H9 (cell line): ENCODE measurements at regions not wholly inside any gene's neighbourhood (a gene's known extent, or its start where the extent isn't known, plus 50 kb on each side); places are given as distances from the start of the nearest gene placed in this dataset.

Source experiments
- DNase-seq: peaks from one replicate; pipeline ENCODE4 v3.0.0-alpha.2; 2017
- H2AFZ ChIP-seq: one replicate; pipeline ENCODE4 v1.6.1; 2013; ENCODE audit warnings: mild to moderate bottlenecking, low read length, control low read depth, moderate library complexity
- H2AK5ac ChIP-seq: 2 replicates; pipeline ENCODE4 v1.6.1; 2013; ENCODE audit warnings: low read length, control low read depth, mixed read lengths; ENCODE audit not compliant: insufficient read length
- H2BK120ac ChIP-seq: one replicate; pipeline ENCODE4 v1.6.1; 2013; ENCODE audit warnings: low read depth, mild to moderate bottlenecking, low read length, control low read depth, inconsistent platforms; ENCODE audit not compliant: poor library complexity, severe bottlenecking
- H2BK12ac ChIP-seq: 2 replicates; pipeline ENCODE4 v1.6.1; 2013; ENCODE audit warnings: low read length, control low read depth, mixed read lengths, low read depth; ENCODE audit not compliant: insufficient read length
- H2BK15ac ChIP-seq: 2 replicates; pipeline ENCODE4 v1.6.1; 2013; ENCODE audit warnings: low read depth, low read length, control low read depth
- H2BK20ac ChIP-seq: one replicate; pipeline ENCODE4 v1.6.1; 2013; ENCODE audit warnings: low read depth, mild to moderate bottlenecking, low read length, control low read depth, inconsistent platforms; ENCODE audit not compliant: poor library complexity, severe bottlenecking
- H2BK5ac ChIP-seq: 2 replicates; pipeline ENCODE4 v1.6.1; 2013; ENCODE audit warnings: low read length, control low read depth, mixed read lengths; ENCODE audit not compliant: insufficient read length
- H3K14ac ChIP-seq: 2 replicates; pipeline ENCODE4 v1.6.1; 2013; ENCODE audit warnings: low read length, control low read depth; ENCODE audit not compliant: insufficient read depth
- H3K18ac ChIP-seq: 2 replicates; pipeline ENCODE4 v1.6.1; 2013; ENCODE audit warnings: low read depth, mild to moderate bottlenecking, mixed read lengths, low read length, control low read depth; ENCODE audit not compliant: insufficient read length
- H3K23ac ChIP-seq: 2 replicates; pipeline ENCODE4 v1.6.1; 2013; ENCODE audit warnings: low read length, control low read depth, mixed read lengths, low read depth; ENCODE audit not compliant: insufficient read length
- H3K23me2 ChIP-seq: 2 replicates; pipeline ENCODE4 v1.6.1; 2013; ENCODE audit warnings: low read depth, mild to moderate bottlenecking, mixed read lengths, low read length, control low read depth; ENCODE audit not compliant: insufficient read length, poor library complexity, severe bottlenecking
- H3K27ac ChIP-seq: 2 replicates; pipeline ENCODE4 v1.5.1; 2013; ENCODE audit warnings: low read length, control low read depth, mixed read lengths, low read depth; ENCODE audit not compliant: insufficient read length
- H3K27me3 ChIP-seq: 2 replicates; pipeline ENCODE4 v1.6.1; 2013; ENCODE audit warnings: low read length, control low read depth, inconsistent platforms; ENCODE audit not compliant: insufficient read depth
- H3K4ac ChIP-seq: 2 replicates; pipeline ENCODE4 v1.6.1; 2013; ENCODE audit warnings: low read depth, mild to moderate bottlenecking, control low read depth, inconsistent platforms, low read length, moderate library complexity
- H3K4me1 ChIP-seq: 2 replicates; pipeline ENCODE4 v1.6.1; 2013; ENCODE audit warnings: low read length, control low read depth, inconsistent platforms; ENCODE audit not compliant: insufficient read depth
- H3K4me2 ChIP-seq: 2 replicates; pipeline ENCODE4 v1.6.1; 2013; ENCODE audit warnings: low read length, control low read depth, mixed read lengths; ENCODE audit not compliant: insufficient read length, insufficient read depth
- H3K56ac ChIP-seq: 2 replicates; pipeline ENCODE4 v1.6.1; 2013; ENCODE audit warnings: low read depth, mild to moderate bottlenecking, mixed read lengths, low read length, control low read depth; ENCODE audit not compliant: insufficient read length
- H3K79me1 ChIP-seq: 2 replicates; pipeline ENCODE4 v1.6.1; 2013; ENCODE audit warnings: low read depth, mild to moderate bottlenecking, moderate library complexity, low read length, control low read depth, inconsistent platforms; ENCODE audit not compliant: insufficient read depth, poor library complexity, severe bottlenecking
- H3K79me2 ChIP-seq: 2 replicates; pipeline ENCODE4 v1.6.1; 2013; ENCODE audit warnings: low read length, control low read depth, inconsistent platforms; ENCODE audit not compliant: insufficient read depth
- H3K9ac ChIP-seq: 2 replicates; pipeline ENCODE4 v1.6.1; 2013; ENCODE audit warnings: low read length, control low read depth, mixed read lengths; ENCODE audit not compliant: insufficient read length; ENCODE audit errors: extremely low read depth
- H3K9me3 ChIP-seq: one replicate; pipeline ENCODE4 v1.6.1; 2013; ENCODE audit warnings: low read depth, low read length, inconsistent platforms; ENCODE audit not compliant: control insufficient read depth
- H3T11ph ChIP-seq: one replicate; pipeline ENCODE4 v1.6.1; 2013; ENCODE audit warnings: mild to moderate bottlenecking, low read length, control low read depth, inconsistent platforms
- H4K20me1 ChIP-seq: one replicate; pipeline ENCODE4 v1.6.1; 2013; ENCODE audit not compliant: control insufficient read depth, insufficient read length, insufficient read depth
- H4K5ac ChIP-seq: 2 replicates; pipeline ENCODE4 v1.6.1; 2013; ENCODE audit warnings: low read depth, mild to moderate bottlenecking, mixed read lengths, low read length, control low read depth; ENCODE audit not compliant: insufficient read length
- H4K8ac ChIP-seq: replicated peaks from 2 replicates; pipeline ENCODE4 v1.6.1; 2013; ENCODE audit warnings: low read length, control low read depth, mixed read lengths, low read depth; ENCODE audit not compliant: insufficient read length
- H4K91ac ChIP-seq: 2 replicates; pipeline ENCODE4 v1.6.1; 2013; ENCODE audit warnings: low read depth, mild to moderate bottlenecking, moderate library complexity, mixed read lengths, low read length, control low read depth; ENCODE audit not compliant: insufficient read length
- H3K27ac Mint-ChIP-seq, 3 experiments: 2 replicates in 2 of 3; 3 replicates in 1 of 3; pipeline ENCODE4 v1.8.0; 2020 to 2021; ENCODE audit warnings: mixed read lengths in 3 of 3, mild to moderate bottlenecking in 1 of 3, moderate library complexity in 1 of 3
- H3K27me3 Mint-ChIP-seq: 2 replicates; pipeline ENCODE4 v1.8.0; 2021; ENCODE audit warnings: low read depth, mild to moderate bottlenecking, moderate library complexity, mixed read lengths
- H3K36me3 Mint-ChIP-seq, 3 experiments: 2 replicates in 2 of 3; 3 replicates in 1 of 3; pipeline ENCODE4 v1.8.0; 2020 to 2021; ENCODE audit warnings: low read depth in 3 of 3, mixed read lengths in 3 of 3; ENCODE audit not compliant: insufficient read depth in 1 of 3
- H3K4me1 Mint-ChIP-seq, 2 experiments: 2 replicates each; pipeline ENCODE4 v1.8.0; 2020; ENCODE audit warnings: mixed read lengths in 2 of 2
- H3K4me3 Mint-ChIP-seq, 2 experiments: 2 replicates in 1 of 2; 3 replicates in 1 of 2; pipeline ENCODE4 v1.8.0; 2020 to 2021; ENCODE audit warnings: mild to moderate bottlenecking in 2 of 2, mixed read lengths in 2 of 2, moderate library complexity in 1 of 2
- H3K9me3 Mint-ChIP-seq, 2 experiments: 2 replicates in 1 of 2; 3 replicates in 1 of 2; pipeline ENCODE4 v1.8.0; 2020; ENCODE audit warnings: mild to moderate bottlenecking in 2 of 2, mixed read lengths in 2 of 2, moderate library complexity in 1 of 2
- CTCF ChIP-seq: fragments of 200-600 bp; sonication (generic); conservative IDR thresholded peaks from 3 replicates; pipeline ENCODE4 v1.8.0; 2021; ENCODE audit warnings: antibody characterized with exemption, mild to moderate bottlenecking
- WGBS: extraction: QIAGEN DNeasy Blood & Tissue Kit; methylation state at CpG from one replicate; pipeline ENCODE4 v1.1.7; 2013; ENCODE audit warnings: missing lambda C conversion rate, low lambda C conversion rate, mixed read lengths; ENCODE audit not compliant: insufficient read length; ENCODE audit errors: extremely low coverage; 5-methylcytosine and 5-hydroxymethylcytosine counted together

- H3K14ac ChIP-seq: no peak overlapping the region
- no peak overlapping the region for H2BK12ac ChIP-seq
- H3K36me3 Mint-ChIP-seq: no peaks in the 10 kb centered on the region
Measured at GRCh38 chr16:66289986-66290385, 76.5 kb upstream of the CDH5 start.

More at GRCh38 chr16:66289986-66290385, 76.5 kb upstream of the CDH5 start:
- Histone ChIP-seq H3K4ac (no peak overlapping the region), H3T11ph (no peak overlapping the region), H3K9ac (no peak overlapping the region), H2AFZ (no peak overlapping the region), H2BK5ac (no peak overlapping the region), H2BK20ac (no peak overlapping the region), H3K27me3 (no peaks in the 10 kb centered on the region), H2BK15ac (no peak overlapping the region), H3K79me2 (no peaks in the 10 kb centered on the region), H4K20me1 (peaks cover 5% of the 10 kb centered on the region), H3K4me2 (no peak overlapping the region), H3K56ac (no peak overlapping the region), H3K4me1 (no peaks in the 10 kb centered on the region), H3K79me1 (no peaks in the 10 kb centered on the region), H4K8ac (no peak overlapping the region), H4K91ac (no peak overlapping the region), H2BK120ac (no peak overlapping the region), H3K27ac (no peak overlapping the region), H3K18ac (no peak overlapping the region), H2AK5ac (no peak overlapping the region), H3K23ac (no peak overlapping the region), H3K23me2 (no peaks in the 10 kb centered on the region), H3K9me3 (no peaks in the 10 kb centered on the region), H4K5ac (no peak overlapping the region)
- peaks cover 14% of the 10 kb centered on the region for H3K27me3 Mint-ChIP-seq
- no peak for TF ChIP-seq CTCF
- WGBS: no CpG with 5 or more reads among the region's 6 CpGs
- no peaks in the 10 kb centered on the region for H3K9me3 Mint-ChIP-seq
- H3K4me3 Mint-ChIP-seq: no peak overlapping the region
- no peaks in the 10 kb centered on the region for H3K4me1 Mint-ChIP-seq
- no peak overlapping the region for H3K27ac Mint-ChIP-seq
- no peak for DNase-seq
